H1 (cell line): ENCODE measurements at regions not wholly inside any gene's neighbourhood (a gene's known extent, or its start where the extent isn't known, plus 50 kb on each side); places are given as distances from the start of the nearest gene placed in this dataset.

Experiments used
- CTCF ChIA-PET: fragments of 300-600 bp; sonication (Branson Sonifier 250); formaldehyde crosslinking; loops from one replicate; lab custom pipeline; 2021; ENCODE audit not compliant: partially characterized antibody; lab: Charles Lee
- POLR2A ChIA-PET: fragments of 300-600 bp; sonication (Branson Sonifier 250); formaldehyde crosslinking; loops from one replicate; lab custom pipeline; 2021; ENCODE audit warnings: inconsistent platforms; ENCODE audit not compliant: partially characterized antibody; lab: Charles Lee
- DNase-seq, 2 experiments: peaks; one replicate each; pipeline versions ENCODE4 v3.0.0 to v3.0.0-alpha.2; 2010 to 2022; ENCODE audit warnings: low spot score in 2 of 2, low read depth in 1 of 2, mixed read lengths in 1 of 2
- FAIRE-seq: peaks from 2 replicates; lab custom pipeline; 2011; peaks lifted over from hg19 to GRCh38; lab: Jason Lieb, UNC
- H2AFZ ChIP-seq: 2 replicates; pipeline ENCODE4 v1.8.1; 2012; ENCODE audit warnings: low read length, inconsistent platforms
- H2AK5ac ChIP-seq: 2 replicates; pipeline ENCODE4 v1.6.1; 2013; ENCODE audit warnings: low read depth, low read length
- H2BK120ac ChIP-seq: replicated peaks from 2 replicates; pipeline ENCODE3; 2013; ENCODE audit warnings: low read depth, low read length, inconsistent platforms
- H2BK12ac ChIP-seq: 2 replicates; pipeline ENCODE4 v1.6.1; 2013; ENCODE audit warnings: low read depth, low read length
- H2BK15ac ChIP-seq: 2 replicates; pipeline ENCODE4 v1.6.1; 2013; ENCODE audit warnings: low read length
- H2BK20ac ChIP-seq: 2 replicates; pipeline ENCODE4 v1.6.1; 2013; ENCODE audit warnings: low read length
- H2BK5ac ChIP-seq: 2 replicates; pipeline ENCODE4 v1.6.1; 2013; ENCODE audit warnings: low read depth, low read length
- H3K14ac ChIP-seq: 2 replicates; pipeline ENCODE4 v1.6.1; 2013; ENCODE audit warnings: inconsistent platforms; ENCODE audit not compliant: insufficient read length
- H3K18ac ChIP-seq: 2 replicates; pipeline ENCODE4 v1.6.1; 2013; ENCODE audit warnings: low read length; ENCODE audit errors: extremely low read depth
- H3K23ac ChIP-seq: 2 replicates; pipeline ENCODE4 v1.6.1; 2013; ENCODE audit warnings: inconsistent platforms; ENCODE audit not compliant: insufficient read length
- H3K23me2 ChIP-seq: 2 replicates; pipeline ENCODE4 v1.6.1; 2013; ENCODE audit warnings: low read depth, low read length
- H3K27ac ChIP-seq: 2 replicates; pipeline ENCODE4 v1.6.1; 2011; ENCODE audit warnings: low read depth, low read length, inconsistent platforms
- H3K27me3 ChIP-seq, 4 experiments: replicated peaks in 1 of 4; 1 replicate in 1 of 4; 2 replicates in 3 of 4; pipeline versions ENCODE4 v1.6.1 to v1.8.1; 2011 to 2013; ENCODE audit warnings: low read length in 3 of 4, mild to moderate bottlenecking in 3 of 4, inconsistent platforms in 2 of 4, mixed read lengths in 2 of 4, moderate library complexity in 1 of 4; ENCODE audit not compliant: control insufficient read depth in 3 of 4, insufficient read depth in 3 of 4; ENCODE audit errors: extremely low read depth in 1 of 4
- H3K36me3 ChIP-seq, 4 experiments: 2 replicates each; pipeline versions ENCODE4 v1.6.1 to v1.8.1; 2011 to 2013; ENCODE audit warnings: mild to moderate bottlenecking in 4 of 4, low read length in 3 of 4, moderate library complexity in 2 of 4, control low read depth in 1 of 4, inconsistent platforms in 1 of 4; ENCODE audit not compliant: insufficient read depth in 4 of 4, control insufficient read depth in 2 of 4
- H3K4ac ChIP-seq: replicated peaks from 2 replicates; pipeline ENCODE3; 2013; ENCODE audit warnings: low read length, low read depth, mixed read lengths, inconsistent platforms; ENCODE audit not compliant: insufficient read length
- H3K4me1 ChIP-seq, 4 experiments: replicated peaks in 1 of 4; 1 replicate in 1 of 4; 2 replicates in 3 of 4; pipeline versions ENCODE4 v1.6.1 to v1.8.1; 2011 to 2013; ENCODE audit warnings: low read length in 3 of 4, inconsistent platforms in 2 of 4, mixed read lengths in 1 of 4; ENCODE audit not compliant: insufficient read depth in 4 of 4, control insufficient read depth in 3 of 4
- H3K4me2 ChIP-seq, 2 experiments: 2 replicates each; pipeline versions ENCODE4 v1.6.1 to v1.8.1; 2011 to 2013; ENCODE audit warnings: low read depth in 2 of 2, low read length in 2 of 2, control low read depth in 1 of 2, inconsistent platforms in 1 of 2, mild to moderate bottlenecking in 1 of 2; ENCODE audit not compliant: insufficient read depth in 1 of 2
- H3K4me3 ChIP-seq, 4 experiments: fragments of 200-600, 300-600 bp in 1 of 4; sonication (generic), shearing (Covaris generic), sonication (Bioruptor Twin) in 1 of 4; 2 replicates each; pipeline versions ENCODE4 v1.5.1 to v1.8.1; 2011 to 2016; ENCODE audit warnings: low read length in 4 of 4, low read depth in 3 of 4, control low read depth in 2 of 4, inconsistent platforms in 2 of 4, mild to moderate bottlenecking in 2 of 4, mixed read lengths in 1 of 4, moderate library complexity in 1 of 4; ENCODE audit not compliant: insufficient read depth in 2 of 4; ENCODE audit errors: extremely low read depth in 1 of 4
- H3K56ac ChIP-seq: replicated peaks from 2 replicates; pipeline ENCODE3; 2013; ENCODE audit warnings: low read depth, mild to moderate bottlenecking, mixed read lengths, low read length, inconsistent platforms; ENCODE audit not compliant: insufficient read length
- H3K79me1 ChIP-seq: 2 replicates; pipeline ENCODE4 v1.6.1; 2013; ENCODE audit warnings: low read depth, low read length, control low read depth
- H3K79me2 ChIP-seq, 2 experiments: 2 replicates each; pipeline versions ENCODE4 v1.6.1 to v1.8.1; 2012 to 2013; ENCODE audit warnings: low read length in 2 of 2, mild to moderate bottlenecking in 2 of 2, inconsistent platforms in 1 of 2; ENCODE audit not compliant: insufficient read depth in 2 of 2, control insufficient read depth in 1 of 2
- H3K9ac ChIP-seq, 4 experiments: replicated peaks in 1 of 4; 1 replicate in 1 of 4; 2 replicates in 3 of 4; pipeline versions ENCODE4 v1.6.1 to v1.8.1; 2011 to 2013; ENCODE audit warnings: low read depth in 3 of 4, low read length in 3 of 4, control low read depth in 2 of 4, mild to moderate bottlenecking in 2 of 4, moderate library complexity in 2 of 4, inconsistent platforms in 1 of 4; ENCODE audit errors: extremely low read depth in 1 of 4
- H3K9me3 ChIP-seq, 2 experiments: 2 replicates each; pipeline versions ENCODE4 v1.6.1 to v1.8.1; 2012 to 2013; ENCODE audit warnings: mild to moderate bottlenecking in 2 of 2, moderate library complexity in 2 of 2, control low read depth in 1 of 2, inconsistent platforms in 1 of 2, low read depth in 1 of 2, low read length in 1 of 2, mixed read lengths in 1 of 2; ENCODE audit not compliant: insufficient read depth in 2 of 2
- H4K20me1 ChIP-seq, 2 experiments: replicated peaks in 1 of 2; 2 replicates each; pipeline versions ENCODE3 to v1.8.1; 2011 to 2013; ENCODE audit warnings: inconsistent platforms in 2 of 2, low read length in 2 of 2, mild to moderate bottlenecking in 1 of 2; ENCODE audit not compliant: insufficient read depth in 2 of 2, control insufficient read depth in 1 of 2
- H4K5ac ChIP-seq: 2 replicates; pipeline ENCODE4 v1.6.1; 2013; ENCODE audit warnings: low read length, low read depth, mixed read lengths, inconsistent platforms; ENCODE audit not compliant: insufficient read length
- H4K8ac ChIP-seq: 2 replicates; pipeline ENCODE4 v1.8.0; 2013; ENCODE audit warnings: mild to moderate bottlenecking, moderate library complexity, low read length, inconsistent platforms; ENCODE audit not compliant: insufficient read depth; ENCODE audit errors: extremely low read depth
- H4K91ac ChIP-seq: replicated peaks from 2 replicates; pipeline ENCODE3; 2013; ENCODE audit warnings: low read length, mixed read lengths, inconsistent platforms; ENCODE audit not compliant: insufficient read length
- BACH1 ChIP-seq: IDR thresholded peaks from 2 replicates; pipeline ENCODE4 v1.6.1; 2012; ENCODE audit warnings: low read length, improper control_type of control experiment
- BCL11A ChIP-seq, 2 experiments: IDR thresholded peaks; one replicate each; pipeline ENCODE4 v1.6.1; 2011; ENCODE audit warnings: low read depth in 2 of 2, low read length in 2 of 2, mild to moderate bottlenecking in 2 of 2
- CBX8 ChIP-seq: fragments of 300-800, 300-1000 bp; sonication (generic); IDR thresholded peaks from 2 replicates; pipeline ENCODE4 v1.7.1; 2016; ENCODE audit warnings: low read depth, low read length, borderline replicate concordance
- CHD2 ChIP-seq: IDR thresholded peaks from 2 replicates; pipeline ENCODE4 v1.6.1; 2012; ENCODE audit warnings: low read length, improper control_type of control experiment
- GABPA ChIP-seq: IDR thresholded peaks from 2 replicates; pipeline ENCODE4 v1.6.1; 2011; ENCODE audit warnings: mild to moderate bottlenecking, low read length, moderate library complexity, borderline replicate concordance; ENCODE audit not compliant: insufficient read depth
- KDM5A ChIP-seq: fragments of 200-600 bp; IDR thresholded peaks from 2 replicates; pipeline ENCODE4 v1.7.1; 2012; ENCODE audit warnings: mild to moderate bottlenecking, low read length, inconsistent platforms, mixed read lengths
- NANOG ChIP-seq: IDR thresholded peaks from 2 replicates; pipeline ENCODE4 v1.6.1; 2011; ENCODE audit warnings: low read length, low read depth, mild to moderate bottlenecking, inconsistent platforms; ENCODE audit not compliant: insufficient read depth, poor library complexity, severe bottlenecking
- RBBP5 ChIP-seq: IDR thresholded peaks from 2 replicates; pipeline ENCODE4 v1.7.1; 2012; ENCODE audit warnings: low read depth, mild to moderate bottlenecking, inconsistent platforms, low read length, moderate library complexity, borderline replicate concordance
- RNF2 ChIP-seq: fragments of 200-900, 300-1000 bp; sonication (generic); IDR thresholded peaks from 2 replicates; pipeline ENCODE4 v1.7.1; 2016; ENCODE audit warnings: borderline replicate concordance, low read depth, mild to moderate bottlenecking, antibody characterized with exemption, low read length; ENCODE audit not compliant: poor library complexity, severe bottlenecking; ENCODE audit errors: missing control alignments
- RXRA ChIP-seq: IDR thresholded peaks from 2 replicates; pipeline ENCODE4 v1.6.1; 2011; ENCODE audit warnings: low read depth, mild to moderate bottlenecking, low read length, moderate library complexity; ENCODE audit not compliant: insufficient read depth
- SAP30 ChIP-seq: fragments of 300-600 bp; sonication (generic); IDR thresholded peaks from 2 replicates; pipeline ENCODE4 v1.7.1; 2012; ENCODE audit warnings: low read length, moderate library complexity, mild to moderate bottlenecking, inconsistent platforms; ENCODE audit not compliant: insufficient read depth, insufficient replicate concordance
- SP2 ChIP-seq: IDR thresholded peaks from 2 replicates; pipeline ENCODE4 v1.6.1; 2012; ENCODE audit warnings: mild to moderate bottlenecking, low read length, inconsistent platforms
- TBP ChIP-seq: IDR thresholded peaks from 2 replicates; pipeline ENCODE4 v1.6.1; 2011; ENCODE audit warnings: low read depth, low read length, improper control_type of control experiment
- ZNF274 ChIP-seq: IDR thresholded peaks from 2 replicates; pipeline ENCODE4 v1.7.0; 2012; ENCODE audit warnings: low read length, borderline replicate concordance; ENCODE audit errors: extremely low read depth
- WGBS, 2 experiments: shearing (Covaris generic) in 1 of 2; methylation state at CpG; one replicate each; pipeline versions ENCODE4 v1.1.6 to v1.1.7; 2013 to 2015; ENCODE audit warnings: low lambda C conversion rate in 2 of 2, mixed read lengths in 2 of 2, inconsistent platforms in 1 of 2, low coverage in 1 of 2, missing lambda C conversion rate in 1 of 2; ENCODE audit not compliant: insufficient replicate concordance in 2 of 2, insufficient coverage in 1 of 2, insufficient read length in 1 of 2; ENCODE audit errors: extremely low coverage in 1 of 2, missing lambda C conversion rate in 1 of 2; 5-methylcytosine and 5-hydroxymethylcytosine counted together

- Histone ChIP-seq H3K4ac (no peak overlapping the region), H4K20me1 (no peaks in the 10 kb centered on the region), H3K14ac (no peak overlapping the region), H3K4me3 (no peak overlapping the region), H3K23me2 (no peaks in the 10 kb centered on the region), H3K23ac (no peak overlapping the region), H2AK5ac (no peak overlapping the region), H3K9me3 (peaks cover 0 to 5% of the 10 kb centered on the region in 2 experiments; a peak in 2 of 4 replicates), H2BK120ac (no peak overlapping the region), H3K27me3 (no peaks in the 10 kb centered on the region), H4K5ac (no peak overlapping the region), H2BK15ac (no peak overlapping the region), H3K79me1 (no peaks in the 10 kb centered on the region), H3K79me2 (no peaks in the 10 kb centered on the region), H4K8ac (no peak overlapping the region), H3K4me1 (no peaks in the 10 kb centered on the region), H3K56ac (no peak overlapping the region), H2BK12ac (no peak overlapping the region), H3K18ac (no peak overlapping the region), H4K91ac (no peak overlapping the region), H3K27ac (no peak overlapping the region), H3K9ac (no peak overlapping the region), H3K4me2 (no peak overlapping the region), H2BK5ac (no peak overlapping the region), H3K36me3 (no peaks in the 10 kb centered on the region), H2BK20ac (no peak overlapping the region), H2AFZ (no peak overlapping the region)
- WGBS, 2 experiments: 88% methylated on average over 2 of the region's 2 CpGs; no CpG with 5 or more reads in 1 of the 2 experiments
- no peak for DNase-seq
- ChIA-PET POLR2A (no interaction called here), CTCF (interaction anchor here (1.7 kb wide), 1 partner anchor 416 kb away, joined by 4 read pairs; no protein-coding TSS in a partner anchor)
- FAIRE-seq: no peak
- TF ChIP-seq SAP30 (no peak), SP2 (no peak), RXRA (no peak), RBBP5 (no peak), ZNF274 (no peak), GABPA (no peak), RNF2 (no peak), CBX8 (no peak), BCL11A (IDR thresholded peaks at IDR 0.05; ENCODE audit: low read depth in 2 of 2, low read length in 2 of 2) (no peak), BACH1 (no peak), NANOG (no peak), KDM5A (no peak), CHD2 (no peak), TBP (no peak)
Observed at GRCh38 chr4:108445716-108446115, 174.7 kb upstream of the RPL34 start.
